B cell (primary cell): ENCODE measurements at regions not wholly inside any gene's neighbourhood (a gene's known extent, or its start where the extent isn't known, plus 50 kb on each side); places are given as distances from the start of the nearest gene placed in this dataset.

Source experiments
- EZH2 ChIP-seq: IDR thresholded peaks from 2 replicates; pipeline ENCODE4 v1.6.1; 2012; ENCODE audit warnings: borderline replicate concordance, low read depth, mild to moderate bottlenecking, moderate library complexity, low read length; ENCODE audit not compliant: insufficient read depth, poor library complexity, severe bottlenecking
- TF ChIP-seq, protein P1 (sequence below): fragments of 200-600 bp; IDR thresholded peaks from one replicate; pipeline ENCODE4 v1.8.0; 2022; ENCODE audit warnings: antibody characterized with exemption, mild to moderate bottlenecking

DNA sequence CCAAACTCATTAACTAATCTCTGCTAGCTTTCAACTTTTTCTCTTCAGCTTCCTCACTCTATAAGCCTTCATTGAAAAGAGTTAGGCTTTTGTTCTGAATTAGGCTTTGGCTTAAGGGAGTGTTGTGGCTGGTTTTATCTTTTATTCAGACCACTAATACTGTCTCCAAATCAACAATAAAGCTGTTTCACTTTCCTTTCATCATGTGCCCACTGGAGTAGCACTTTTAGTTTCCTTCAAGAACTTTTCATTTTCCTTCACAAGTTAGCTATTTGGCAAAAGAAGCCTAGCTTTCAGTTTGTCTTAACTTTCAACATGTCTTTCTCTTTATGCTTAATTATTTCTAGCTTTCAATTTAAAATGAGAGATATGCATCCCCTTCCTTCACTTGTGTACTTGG, 271.7 kb upstream of the FSIP2 start:
- TF ChIP-seq, protein P1, sequence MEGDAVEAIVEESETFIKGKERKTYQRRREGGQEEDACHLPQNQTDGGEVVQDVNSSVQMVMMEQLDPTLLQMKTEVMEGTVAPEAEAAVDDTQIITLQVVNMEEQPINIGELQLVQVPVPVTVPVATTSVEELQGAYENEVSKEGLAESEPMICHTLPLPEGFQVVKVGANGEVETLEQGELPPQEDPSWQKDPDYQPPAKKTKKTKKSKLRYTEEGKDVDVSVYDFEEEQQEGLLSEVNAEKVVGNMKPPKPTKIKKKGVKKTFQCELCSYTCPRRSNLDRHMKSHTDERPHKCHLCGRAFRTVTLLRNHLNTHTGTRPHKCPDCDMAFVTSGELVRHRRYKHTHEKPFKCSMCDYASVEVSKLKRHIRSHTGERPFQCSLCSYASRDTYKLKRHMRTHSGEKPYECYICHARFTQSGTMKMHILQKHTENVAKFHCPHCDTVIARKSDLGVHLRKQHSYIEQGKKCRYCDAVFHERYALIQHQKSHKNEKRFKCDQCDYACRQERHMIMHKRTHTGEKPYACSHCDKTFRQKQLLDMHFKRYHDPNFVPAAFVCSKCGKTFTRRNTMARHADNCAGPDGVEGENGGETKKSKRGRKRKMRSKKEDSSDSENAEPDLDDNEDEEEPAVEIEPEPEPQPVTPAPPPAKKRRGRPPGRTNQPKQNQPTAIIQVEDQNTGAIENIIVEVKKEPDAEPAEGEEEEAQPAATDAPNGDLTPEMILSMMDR: no peak
- TF ChIP-seq EZH2: no peak
